ENCODE measurements at regions not wholly inside any gene's neighbourhood (a gene's known extent, or its start where the extent isn't known, plus 50 kb on each side); places are given as distances from the start of the nearest gene placed in this dataset.

DNA sequence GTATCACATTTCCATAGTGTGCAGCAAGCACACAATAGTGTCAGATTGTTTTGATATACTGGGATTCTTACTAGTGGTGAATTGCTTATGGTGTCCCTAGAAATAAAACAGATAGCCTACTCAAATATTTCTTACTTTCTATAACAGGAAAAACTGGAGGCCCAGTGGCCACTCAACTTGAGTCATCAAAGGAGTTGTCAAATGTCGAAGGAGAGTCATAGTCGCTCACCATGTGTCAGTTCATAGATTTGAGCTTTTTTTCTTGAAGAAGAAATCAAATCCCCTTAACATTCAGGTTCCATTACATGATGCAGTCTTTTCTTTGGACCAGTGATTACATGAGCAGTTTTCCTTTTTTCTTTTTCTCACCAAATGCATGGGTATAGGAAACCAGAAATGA, 1271.0 kb downstream of the RAPGEF2 start:
- DNase-seq (no peak), ATAC-seq (ENCODE audit: low read depth) (no peak)
- H3K27ac ChIP-seq (ENCODE audit: low read length in 2 of 2): no peak overlapping the region
- Mint-ChIP-seq H3K4me1 (no peaks in the 10 kb centered on the region), H3K27me3 (no peaks in the 10 kb centered on the region), H3K9me3 (ENCODE audit: insufficient read depth) (peaks cover 3% of the 10 kb centered on the region), H3K4me3 (no peak overlapping the region), H3K27ac (no peak overlapping the region)
- no peaks in the 10 kb centered on the region for H4K20me1 ChIP-seq (ENCODE audit: control insufficient read depth, insufficient read depth, low read length, poor library complexity, severe bottlenecking)
- no CpG with 5 or more reads among the region's 2 CpGs for WGBS (ENCODE audit: insufficient coverage)
- no peak for TF ChIP-seq EZH2 (IDR thresholded peaks at IDR 0.05; ENCODE audit: borderline replicate concordance, insufficient read depth, low read depth, low read length, poor library complexity, severe bottlenecking)
- TF ChIP-seq, protein P1, sequence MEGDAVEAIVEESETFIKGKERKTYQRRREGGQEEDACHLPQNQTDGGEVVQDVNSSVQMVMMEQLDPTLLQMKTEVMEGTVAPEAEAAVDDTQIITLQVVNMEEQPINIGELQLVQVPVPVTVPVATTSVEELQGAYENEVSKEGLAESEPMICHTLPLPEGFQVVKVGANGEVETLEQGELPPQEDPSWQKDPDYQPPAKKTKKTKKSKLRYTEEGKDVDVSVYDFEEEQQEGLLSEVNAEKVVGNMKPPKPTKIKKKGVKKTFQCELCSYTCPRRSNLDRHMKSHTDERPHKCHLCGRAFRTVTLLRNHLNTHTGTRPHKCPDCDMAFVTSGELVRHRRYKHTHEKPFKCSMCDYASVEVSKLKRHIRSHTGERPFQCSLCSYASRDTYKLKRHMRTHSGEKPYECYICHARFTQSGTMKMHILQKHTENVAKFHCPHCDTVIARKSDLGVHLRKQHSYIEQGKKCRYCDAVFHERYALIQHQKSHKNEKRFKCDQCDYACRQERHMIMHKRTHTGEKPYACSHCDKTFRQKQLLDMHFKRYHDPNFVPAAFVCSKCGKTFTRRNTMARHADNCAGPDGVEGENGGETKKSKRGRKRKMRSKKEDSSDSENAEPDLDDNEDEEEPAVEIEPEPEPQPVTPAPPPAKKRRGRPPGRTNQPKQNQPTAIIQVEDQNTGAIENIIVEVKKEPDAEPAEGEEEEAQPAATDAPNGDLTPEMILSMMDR (IDR thresholded peaks at IDR 0.05): no peak
- no peak overlapping the region for H2AFZ ChIP-seq (ENCODE audit: insufficient read depth, low read depth, low read length, poor library complexity, severe bottlenecking)
- no peak overlapping the region for H3K4me3 ChIP-seq (ENCODE audit: control extremely low read depth in 1 of 5, extremely low read depth in 1 of 5, insufficient read depth in 1 of 5, low read depth in 2 of 5, low read length in 4 of 5)
- H3K27me3 ChIP-seq (replicated peaks in 1 of 4; ENCODE audit: control extremely low read depth in 1 of 4, control insufficient read depth in 3 of 4, insufficient read depth in 4 of 4, low read length in 3 of 4): no peaks in the 10 kb centered on the region
- H3K79me2 ChIP-seq (ENCODE audit: control insufficient read depth, insufficient read depth, low read length): no peaks in the 10 kb centered on the region
- H3K4me2 ChIP-seq (replicated peaks; ENCODE audit: low read depth, low read length, poor library complexity, severe bottlenecking): no peak overlapping the region
- ChIA-PET CTCF (no interaction called here), POLR2A (no interaction called here)
- H3K9me3 ChIP-seq (ENCODE audit: control extremely low read depth in 1 of 3, control insufficient read depth in 2 of 3, insufficient read depth in 1 of 3, low read length in 2 of 3): no peaks in the 10 kb centered on the region
- no peak overlapping the region for H3K9ac ChIP-seq (ENCODE audit: low read length)
- intact Hi-C loops (cut with micrococcal nuclease): no loop called here
- no peaks in the 10 kb centered on the region for H3K4me1 ChIP-seq (ENCODE audit: control insufficient read depth in 2 of 2, insufficient read depth in 2 of 2, low read length in 2 of 2)
- H3K36me3 ChIP-seq (replicated peaks in 1 of 2; ENCODE audit: control extremely low read depth in 1 of 2, control insufficient read depth in 1 of 2, extremely low read depth in 1 of 2, insufficient read depth in 2 of 2, low read length in 1 of 2): no peaks in the 10 kb centered on the region

DNA sequence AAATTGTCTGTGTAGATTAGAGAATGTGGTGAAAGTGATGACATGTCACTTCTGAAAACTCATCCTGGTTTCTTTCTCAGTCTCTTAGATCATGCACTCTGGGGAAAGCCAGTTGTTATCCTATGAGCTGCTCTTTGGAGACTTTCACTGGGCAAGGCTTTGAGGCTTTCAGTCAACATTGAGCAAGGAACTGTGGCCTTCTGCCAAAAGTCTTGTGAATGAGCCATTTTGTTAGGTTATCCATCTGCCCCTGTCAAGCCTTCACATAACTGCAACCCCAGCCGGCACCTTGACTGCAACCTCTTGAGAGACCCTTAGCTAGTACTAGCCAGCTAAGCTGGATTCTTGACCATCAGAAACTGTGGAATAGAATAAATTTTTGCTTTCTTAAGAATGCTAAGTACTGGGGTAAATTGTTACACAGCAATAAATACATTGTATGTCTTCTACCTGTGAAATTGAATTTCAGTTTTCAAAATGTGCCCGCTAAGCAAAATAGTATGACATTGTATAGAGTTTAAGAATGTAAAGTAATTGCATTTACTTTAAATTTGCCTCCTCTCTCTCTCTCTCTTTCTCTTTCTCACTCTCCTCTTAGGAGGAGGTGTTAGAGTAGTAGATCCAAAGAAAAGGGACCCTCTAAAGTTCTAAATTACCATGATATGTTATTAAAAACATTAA, 1273.0 kb downstream of the RAPGEF2 start:
- H3K4me3 Mint-ChIP-seq: no peak overlapping the region
- H3K9me3 ChIP-seq (ENCODE audit: control extremely low read depth in 1 of 3, control insufficient read depth in 2 of 3, insufficient read depth in 1 of 3, low read length in 2 of 3): no peaks in the 10 kb centered on the region

More for the DNA sequence above, 1273.0 kb downstream of the RAPGEF2 start:
- Histone ChIP-seq H3K27me3 (replicated peaks in 1 of 4; ENCODE audit: control extremely low read depth in 1 of 4, control insufficient read depth in 3 of 4, insufficient read depth in 4 of 4, low read length in 3 of 4) (no peaks in the 10 kb centered on the region), H3K27ac (ENCODE audit: low read length in 2 of 2) (no peak overlapping the region), H3K4me1 (ENCODE audit: control insufficient read depth in 2 of 2, insufficient read depth in 2 of 2, low read length in 2 of 2) (no peaks in the 10 kb centered on the region), H3K9ac (ENCODE audit: low read length) (no peak overlapping the region), H3K79me2 (ENCODE audit: control insufficient read depth, insufficient read depth, low read length) (no peaks in the 10 kb centered on the region), H3K4me2 (replicated peaks; ENCODE audit: low read depth, low read length, poor library complexity, severe bottlenecking) (no peak overlapping the region), H4K20me1 (ENCODE audit: control insufficient read depth, insufficient read depth, low read length, poor library complexity, severe bottlenecking) (no peaks in the 10 kb centered on the region), H3K36me3 (replicated peaks in 1 of 2; ENCODE audit: control extremely low read depth in 1 of 2, control insufficient read depth in 1 of 2, extremely low read depth in 1 of 2, insufficient read depth in 2 of 2, low read length in 1 of 2) (no peaks in the 10 kb centered on the region), H2AFZ (ENCODE audit: insufficient read depth, low read depth, low read length, poor library complexity, severe bottlenecking) (no peak overlapping the region), H3K4me3 (ENCODE audit: control extremely low read depth in 1 of 5, extremely low read depth in 1 of 5, insufficient read depth in 1 of 5, low read depth in 2 of 5, low read length in 4 of 5) (no peak overlapping the region)
- no peak for ATAC-seq (ENCODE audit: low read depth)
- no peak for DNase-seq
- CTCF ChIA-PET: no interaction called here
- Mint-ChIP-seq H3K27ac (no peak overlapping the region), H3K27me3 (no peaks in the 10 kb centered on the region), H3K9me3 (ENCODE audit: insufficient read depth) (peaks cover 3% of the 10 kb centered on the region), H3K4me1 (no peaks in the 10 kb centered on the region)
- WGBS (ENCODE audit: insufficient coverage): no CpG with 5 or more reads among the region's 2 CpGs
- intact Hi-C loops (cut with micrococcal nuclease): no loop called here
- no peak for TF ChIP-seq EZH2 (IDR thresholded peaks at IDR 0.05; ENCODE audit: borderline replicate concordance, insufficient read depth, low read depth, low read length, poor library complexity, severe bottlenecking)
- TF ChIP-seq, protein P1 (IDR thresholded peaks at IDR 0.05): no peak
- POLR2A ChIA-PET: no interaction called here

Data from B cell (primary cell).